ENCODE measurements at regions not wholly inside any gene's neighbourhood (a gene's known extent, or its start where the extent isn't known, plus 50 kb on each side); places are given as distances from the start of the nearest gene placed in this dataset.

DNA sequence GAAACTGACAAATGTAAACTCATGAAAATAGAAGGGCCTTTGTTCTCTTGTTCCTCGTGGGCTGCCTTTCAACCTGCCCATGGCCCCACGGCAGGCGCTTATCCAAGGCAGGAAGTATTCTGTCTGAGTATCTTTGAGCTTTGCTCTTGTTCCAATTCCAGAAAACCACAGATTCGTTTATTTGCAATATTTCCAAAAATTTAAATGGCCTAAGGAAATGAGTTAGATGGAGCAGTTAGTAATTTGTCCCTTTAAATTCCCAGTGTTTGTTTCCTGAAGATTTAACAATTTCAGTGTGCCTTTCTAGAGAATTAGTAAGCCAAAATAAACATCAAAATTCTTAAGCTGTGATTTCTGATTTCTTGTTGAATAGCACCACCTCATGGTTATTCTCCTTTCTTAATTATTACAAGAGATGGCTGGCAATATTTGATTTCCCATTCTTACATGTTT lies 299.4 kb upstream of the RASA1 start:
- peak overlapping the region; percentile 69 for H2AFZ ChIP-seq (replicated peaks)

DNA sequence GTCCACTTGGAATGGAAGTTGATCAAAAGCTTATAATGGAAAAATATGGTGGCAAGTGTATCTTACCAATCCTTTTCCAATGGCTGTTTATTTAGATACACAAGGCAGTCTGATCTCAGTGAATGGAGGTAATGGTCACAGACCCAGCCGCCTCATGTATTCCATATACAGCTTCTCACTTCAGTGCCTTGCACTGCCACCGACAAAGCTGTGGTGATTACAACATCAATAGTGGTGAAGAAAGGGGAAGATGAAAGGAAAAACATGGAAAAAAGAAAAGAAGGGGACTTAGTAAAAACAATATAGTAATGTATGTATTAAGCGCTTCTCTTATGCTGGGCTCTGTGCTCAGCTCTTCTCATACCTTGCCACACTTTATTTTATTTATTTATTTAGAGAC lies 297.3 kb upstream of the RASA1 start:
- peaks cover 4% of the 10 kb centered on the region for H3K4me1 Mint-ChIP-seq
- no peaks in the 10 kb centered on the region for H3K36me3 Mint-ChIP-seq
- Histone ChIP-seq H3K9ac (no peak overlapping the region), H3K9me3 (ENCODE audit: low read depth) (no peaks in the 10 kb centered on the region), H3K4me3 (no peak overlapping the region), H2AFZ (replicated peaks) (no peak overlapping the region), H4K20me1 (ENCODE audit: low read depth) (no peaks in the 10 kb centered on the region), H3K27ac (no peak overlapping the region), H3K4me2 (no peak overlapping the region), H3K79me2 (ENCODE audit: low read depth) (no peaks in the 10 kb centered on the region), H3F3A (ENCODE audit: low read depth) (no peaks in the 10 kb centered on the region), H3K36me3 (no peaks in the 10 kb centered on the region), H3K27me3 (no peaks in the 10 kb centered on the region), H3K4me1 (no peaks in the 10 kb centered on the region)
- TF ChIP-seq EZH2phosphoT487 (IDR thresholded peaks at IDR 0.05), result no peak
- TF ChIP-seq, protein P1, sequence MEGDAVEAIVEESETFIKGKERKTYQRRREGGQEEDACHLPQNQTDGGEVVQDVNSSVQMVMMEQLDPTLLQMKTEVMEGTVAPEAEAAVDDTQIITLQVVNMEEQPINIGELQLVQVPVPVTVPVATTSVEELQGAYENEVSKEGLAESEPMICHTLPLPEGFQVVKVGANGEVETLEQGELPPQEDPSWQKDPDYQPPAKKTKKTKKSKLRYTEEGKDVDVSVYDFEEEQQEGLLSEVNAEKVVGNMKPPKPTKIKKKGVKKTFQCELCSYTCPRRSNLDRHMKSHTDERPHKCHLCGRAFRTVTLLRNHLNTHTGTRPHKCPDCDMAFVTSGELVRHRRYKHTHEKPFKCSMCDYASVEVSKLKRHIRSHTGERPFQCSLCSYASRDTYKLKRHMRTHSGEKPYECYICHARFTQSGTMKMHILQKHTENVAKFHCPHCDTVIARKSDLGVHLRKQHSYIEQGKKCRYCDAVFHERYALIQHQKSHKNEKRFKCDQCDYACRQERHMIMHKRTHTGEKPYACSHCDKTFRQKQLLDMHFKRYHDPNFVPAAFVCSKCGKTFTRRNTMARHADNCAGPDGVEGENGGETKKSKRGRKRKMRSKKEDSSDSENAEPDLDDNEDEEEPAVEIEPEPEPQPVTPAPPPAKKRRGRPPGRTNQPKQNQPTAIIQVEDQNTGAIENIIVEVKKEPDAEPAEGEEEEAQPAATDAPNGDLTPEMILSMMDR (IDR thresholded peaks at IDR 0.05), result no peak
- no peak for TF ChIP-seq EZH2 (IDR thresholded peaks at IDR 0.05)
- no peaks in the 10 kb centered on the region for H3K27me3 Mint-ChIP-seq (ENCODE audit: insufficient read depth, low read depth)
- DNase-seq (ENCODE audit: low spot score), result no peak
- H3K4me3 Mint-ChIP-seq, result no peak overlapping the region
- no peaks in the 10 kb centered on the region for H3K9me3 Mint-ChIP-seq
- H3K27ac Mint-ChIP-seq, result no peak overlapping the region

More for the DNA sequence above, 299.4 kb upstream of the RASA1 start:
- Histone ChIP-seq H3K9ac (no peak overlapping the region), H4K20me1 (ENCODE audit: low read depth) (no peaks in the 10 kb centered on the region), H3K27ac (no peak overlapping the region), H3K4me1 (no peaks in the 10 kb centered on the region), H3K79me2 (ENCODE audit: low read depth) (no peaks in the 10 kb centered on the region), H3F3A (ENCODE audit: low read depth) (no peaks in the 10 kb centered on the region), H3K27me3 (no peaks in the 10 kb centered on the region), H3K36me3 (no peaks in the 10 kb centered on the region), H3K4me3 (no peak overlapping the region), H3K9me3 (ENCODE audit: low read depth) (no peaks in the 10 kb centered on the region), H3K4me2 (no peak overlapping the region)
- no peaks in the 10 kb centered on the region for H3K9me3 Mint-ChIP-seq
- H3K36me3 Mint-ChIP-seq, result no peaks in the 10 kb centered on the region
- no peak overlapping the region for H3K4me3 Mint-ChIP-seq
- H3K27ac Mint-ChIP-seq, result peak overlapping the region; percentile 65
- DNase-seq (ENCODE audit: low spot score), result peak; percentile 17
- peaks cover 4% of the 10 kb centered on the region for H3K4me1 Mint-ChIP-seq
- no peaks in the 10 kb centered on the region for H3K27me3 Mint-ChIP-seq (ENCODE audit: insufficient read depth, low read depth)
- TF ChIP-seq EZH2phosphoT487 (IDR thresholded peaks at IDR 0.05), result no peak
- TF ChIP-seq, protein P1 (IDR thresholded peaks at IDR 0.05), result peak; percentile 58

GRCh38 chr5:86971034-86971571 lies 296.6 kb upstream of the RASA1 start:
- no peaks in the 10 kb centered on the region for H4K20me1 ChIP-seq (ENCODE audit: low read depth)
- no peak overlapping the region for H3K4me2 ChIP-seq

DNA sequence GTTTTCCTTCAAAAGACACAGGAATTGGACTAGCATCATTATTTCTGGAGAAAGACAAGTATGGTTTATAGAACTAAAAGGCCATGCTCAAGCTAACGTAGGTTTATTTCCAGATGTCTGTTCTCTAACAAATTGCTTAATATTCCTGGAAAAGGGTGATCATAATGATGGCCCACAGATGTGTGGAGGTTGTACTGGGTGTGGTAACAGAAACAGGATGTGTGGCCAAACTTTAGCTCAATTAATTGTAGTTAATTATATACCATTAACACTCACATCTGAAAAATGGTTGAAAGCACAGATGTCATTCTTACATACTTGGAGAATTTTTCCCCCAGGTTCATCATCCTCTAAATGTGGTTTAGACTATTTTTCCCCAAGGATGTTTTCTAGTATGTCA lies 292.7 kb upstream of the RASA1 start:
- Histone ChIP-seq H2AFZ (replicated peaks) (no peak overlapping the region), H3K4me1 (no peaks in the 10 kb centered on the region), H3K4me3 (no peak overlapping the region), H3K79me2 (ENCODE audit: low read depth) (no peaks in the 10 kb centered on the region), H3K9me3 (ENCODE audit: low read depth) (no peaks in the 10 kb centered on the region), H3K9ac (no peak overlapping the region), H3F3A (ENCODE audit: low read depth) (no peaks in the 10 kb centered on the region), H3K4me2 (no peak overlapping the region), H3K27me3 (no peaks in the 10 kb centered on the region), H3K36me3 (no peaks in the 10 kb centered on the region), H4K20me1 (ENCODE audit: low read depth) (no peaks in the 10 kb centered on the region), H3K27ac (no peak overlapping the region)
- DNase-seq (ENCODE audit: low spot score), result no peak
- Mint-ChIP-seq H3K4me3 (no peak overlapping the region), H3K4me1 (peaks cover 3% of the 10 kb centered on the region), H3K9me3 (no peaks in the 10 kb centered on the region), H3K27ac (no peak overlapping the region), H3K27me3 (ENCODE audit: insufficient read depth, low read depth) (peaks cover 2% of the 10 kb centered on the region), H3K36me3 (no peaks in the 10 kb centered on the region)
- TF ChIP-seq EZH2phosphoT487 (IDR thresholded peaks at IDR 0.05) (no peak), EZH2 (IDR thresholded peaks at IDR 0.05) (no peak)
- TF ChIP-seq, protein P1 (IDR thresholded peaks at IDR 0.05), result no peak

More at GRCh38 chr5:86971034-86971571, 296.6 kb upstream of the RASA1 start:
- Histone ChIP-seq H3K9ac (no peak overlapping the region), H3K27me3 (no peaks in the 10 kb centered on the region), H3K27ac (no peak overlapping the region), H2AFZ (replicated peaks) (no peak overlapping the region), H3K9me3 (ENCODE audit: low read depth) (no peaks in the 10 kb centered on the region), H3K4me1 (no peaks in the 10 kb centered on the region), H3K4me3 (no peak overlapping the region), H3K36me3 (no peaks in the 10 kb centered on the region), H3F3A (ENCODE audit: low read depth) (no peaks in the 10 kb centered on the region), H3K79me2 (ENCODE audit: low read depth) (no peaks in the 10 kb centered on the region)
- no peaks in the 10 kb centered on the region for H3K27me3 Mint-ChIP-seq (ENCODE audit: insufficient read depth, low read depth)
- H3K9me3 Mint-ChIP-seq, result no peaks in the 10 kb centered on the region
- H3K4me3 Mint-ChIP-seq, result no peak overlapping the region
- no peaks in the 10 kb centered on the region for H3K36me3 Mint-ChIP-seq
- no peak for DNase-seq (ENCODE audit: low spot score)
- H3K27ac Mint-ChIP-seq, result no peak overlapping the region
- no peak for TF ChIP-seq EZH2phosphoT487 (IDR thresholded peaks at IDR 0.05)
- peaks cover 4% of the 10 kb centered on the region for H3K4me1 Mint-ChIP-seq
